ENCODE measurements at regions not wholly inside any gene's neighbourhood (a gene's known extent, or its start where the extent isn't known, plus 50 kb on each side); places are given as distances from the start of the nearest gene placed in this dataset.

DNA sequence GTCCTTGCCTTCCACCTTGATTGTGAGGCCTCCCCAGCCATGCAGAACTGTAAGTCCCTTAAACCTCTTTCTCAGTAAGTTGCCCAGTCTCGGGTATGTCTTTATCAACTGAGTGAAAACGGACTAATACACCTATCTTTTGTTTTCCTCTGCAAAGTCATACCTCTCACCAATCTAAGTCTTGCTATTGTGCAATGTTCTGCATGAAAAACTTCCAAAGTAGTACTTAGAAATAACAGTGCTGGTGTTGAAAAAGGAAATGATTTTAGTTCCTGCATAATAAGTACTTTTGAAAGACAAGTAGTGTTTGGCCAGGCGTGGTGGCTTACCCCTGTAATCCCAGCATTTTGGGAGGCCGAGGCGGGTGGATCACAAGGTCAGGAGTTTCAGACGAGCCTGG is 573.5 kb downstream of the ANKRD50 start:
- Histone ChIP-seq H3K9me3 (ENCODE audit: severe bottlenecking) (no peaks in the 10 kb centered on the region), H3K4me3 (ENCODE audit: low read depth, low read length) (no peak overlapping the region), H3K36me3 (no peaks in the 10 kb centered on the region), H3K27me3 (ENCODE audit: insufficient read depth, low read depth, severe bottlenecking) (no peaks in the 10 kb centered on the region), H3K27ac (no peak overlapping the region)
- no peak for DNase-seq
- TF ChIP-seq CTCF (IDR thresholded peaks at IDR 0.05; ENCODE audit: low read depth, low read length), result no peak

DNA sequence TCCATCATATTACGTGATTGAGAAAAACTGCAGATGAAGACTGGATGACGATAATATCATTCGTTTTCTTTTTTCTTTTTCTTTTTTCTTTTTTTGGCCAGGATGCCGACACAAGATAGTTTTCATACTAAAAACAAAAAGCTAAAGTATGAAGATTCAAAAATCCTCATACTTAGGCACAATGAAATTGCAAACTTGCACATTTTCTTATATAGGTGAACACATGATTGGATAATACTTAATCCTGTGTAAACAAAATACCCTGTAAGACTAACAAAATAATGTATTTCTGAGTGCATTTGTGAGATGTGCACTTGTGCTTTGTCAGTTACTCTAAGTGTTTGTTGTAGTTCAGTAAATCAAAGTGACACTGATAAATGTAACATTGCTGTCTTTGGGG is 568.9 kb downstream of the ANKRD50 start:
- no peak overlapping the region for H3K4me3 ChIP-seq (ENCODE audit: low read depth, low read length)
- H3K36me3 ChIP-seq, result no peaks in the 10 kb centered on the region
- no peaks in the 10 kb centered on the region for H3K27me3 ChIP-seq (ENCODE audit: insufficient read depth, low read depth, severe bottlenecking)
- no peak for TF ChIP-seq CTCF (IDR thresholded peaks at IDR 0.05; ENCODE audit: low read depth, low read length)
- no peak overlapping the region for H3K27ac ChIP-seq
- no peaks in the 10 kb centered on the region for H3K9me3 ChIP-seq (ENCODE audit: severe bottlenecking)
- no peak for DNase-seq

DNA sequence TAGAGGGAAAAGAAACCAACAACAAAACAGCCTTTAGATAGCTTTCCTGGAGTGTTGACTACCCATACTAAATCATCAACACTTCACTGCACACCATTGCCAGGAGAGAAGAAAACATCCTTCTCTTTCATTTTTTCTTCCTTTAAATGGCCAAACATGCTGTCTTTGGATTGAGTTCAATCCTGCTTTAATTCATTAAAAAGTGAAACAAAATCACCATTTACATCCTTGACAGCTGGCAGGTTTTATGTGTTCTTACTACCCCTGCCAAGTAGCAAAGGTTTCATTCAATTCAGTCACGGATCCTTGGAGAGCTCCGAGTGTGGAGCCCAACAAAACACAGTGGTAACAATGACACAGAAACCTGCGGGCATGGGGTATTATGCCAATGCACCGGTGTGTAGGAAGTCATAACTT is 568.3 kb downstream of the ANKRD50 start:
- H3K9me3 ChIP-seq (ENCODE audit: severe bottlenecking), result no peaks in the 10 kb centered on the region
- no peaks in the 10 kb centered on the region for H3K27me3 ChIP-seq (ENCODE audit: insufficient read depth, low read depth, severe bottlenecking)
- H3K27ac ChIP-seq, result no peak overlapping the region
- no peak for DNase-seq
- TF ChIP-seq CTCF (IDR thresholded peaks at IDR 0.05; ENCODE audit: low read depth, low read length), result no peak
- no peak overlapping the region for H3K4me3 ChIP-seq (ENCODE audit: low read depth, low read length)
- H3K36me3 ChIP-seq, result no peaks in the 10 kb centered on the region

GRCh38 chr4:124146068-124146467 is 566.5 kb downstream of the ANKRD50 start:
- H3K27ac ChIP-seq, result no peak overlapping the region
- DNase-seq, result no peak
- no peak for TF ChIP-seq CTCF (IDR thresholded peaks at IDR 0.05; ENCODE audit: low read depth, low read length)
- no peaks in the 10 kb centered on the region for H3K9me3 ChIP-seq (ENCODE audit: severe bottlenecking)
- no peaks in the 10 kb centered on the region for H3K27me3 ChIP-seq (ENCODE audit: insufficient read depth, low read depth, severe bottlenecking)
- H3K4me3 ChIP-seq (ENCODE audit: low read depth, low read length), result no peak overlapping the region
- no peaks in the 10 kb centered on the region for H3K36me3 ChIP-seq

DNA sequence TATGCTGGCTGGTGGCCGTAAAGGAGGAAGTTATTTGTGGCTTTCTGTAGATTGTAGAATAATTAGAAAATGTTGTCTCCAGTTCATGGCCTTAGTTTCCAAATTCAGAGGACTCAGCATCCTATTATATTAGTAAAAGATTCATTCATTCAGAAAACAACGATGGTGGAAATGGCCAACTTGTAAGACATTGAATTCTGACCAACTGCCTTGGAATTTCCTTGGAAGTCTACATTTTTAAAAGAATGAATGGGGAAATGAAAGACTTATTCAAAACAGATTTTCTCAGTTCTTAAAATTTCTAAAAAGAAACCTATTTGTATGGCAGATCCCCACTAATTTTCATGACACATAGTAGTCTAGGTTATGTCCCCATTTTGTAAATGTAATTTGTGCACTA is 561.5 kb downstream of the ANKRD50 start:
- no peaks in the 10 kb centered on the region for H3K27me3 ChIP-seq (ENCODE audit: insufficient read depth, low read depth, severe bottlenecking)
- no peaks in the 10 kb centered on the region for H3K36me3 ChIP-seq
- no peak overlapping the region for H3K4me3 ChIP-seq (ENCODE audit: low read depth, low read length)
- DNase-seq, result no peak
- H3K9me3 ChIP-seq (ENCODE audit: severe bottlenecking), result no peaks in the 10 kb centered on the region
- TF ChIP-seq CTCF (IDR thresholded peaks at IDR 0.05; ENCODE audit: low read depth, low read length), result no peak
- no peak overlapping the region for H3K27ac ChIP-seq

DNA sequence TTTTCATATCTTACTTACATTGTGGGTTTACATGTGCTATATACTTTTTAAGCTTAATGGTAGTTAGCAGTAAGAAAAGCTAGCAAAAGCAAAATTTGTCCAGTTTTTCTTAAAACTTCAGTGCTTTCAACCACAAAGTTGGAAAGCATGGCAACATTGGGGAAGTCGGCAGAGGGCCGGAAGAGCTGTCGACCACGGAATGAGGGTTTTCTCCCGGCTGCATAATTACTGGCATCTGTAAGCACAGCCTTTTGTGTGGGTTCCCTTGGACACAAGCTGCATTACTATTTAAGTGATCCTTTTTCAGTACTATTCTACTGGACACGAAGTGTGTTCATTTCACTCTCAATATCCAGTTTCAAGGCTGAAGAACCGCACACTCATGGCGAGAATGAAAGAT is 560.4 kb downstream of the ANKRD50 start:
- no peaks in the 10 kb centered on the region for H3K36me3 ChIP-seq
- no peak overlapping the region for H3K4me3 ChIP-seq (ENCODE audit: low read depth, low read length)
- no peak overlapping the region for H3K27ac ChIP-seq
- no peak for TF ChIP-seq CTCF (IDR thresholded peaks at IDR 0.05; ENCODE audit: low read depth, low read length)
- no peaks in the 10 kb centered on the region for H3K9me3 ChIP-seq (ENCODE audit: severe bottlenecking)
- no peak for DNase-seq
- no peaks in the 10 kb centered on the region for H3K27me3 ChIP-seq (ENCODE audit: insufficient read depth, low read depth, severe bottlenecking)
